Upper lobe of left lung (tissue), 6 donors: ENCODE measurements at regions not wholly inside any gene's neighbourhood (a gene's known extent, or its start where the extent isn't known, plus 50 kb on each side); places are given as distances from the start of the nearest gene placed in this dataset.

Experiments used
- ATAC-seq, 2 donors: fragments of 200-7000 bp; cut with Tn5 transposase; one replicate each; pipeline ENCODE4 v1.9.1; 2022; ENCODE audit warnings: mild to moderate bottlenecking in 2 of 2, moderate library complexity in 2 of 2; ENCODE audit not compliant: low FRiP score in 2 of 2
- DNase-seq, 2 donors: peaks; one replicate each; pipeline ENCODE4 v3.0.0-alpha.2; 2019 to 2020
- H3K27ac ChIP-seq, 4 donors: fragments of 200-600 bp; sonication (generic); one replicate each; pipeline ENCODE4 v1.5.1; 2016 to 2019
- H3K27me3 ChIP-seq, 4 donors: fragments of 200-600 bp; sonication (generic); one replicate each; pipeline ENCODE4 v1.5.1; 2017 to 2019
- H3K36me3 ChIP-seq, 4 donors: fragments of 200-600 bp; sonication (generic); one replicate each; pipeline ENCODE4 v1.5.1; 2016 to 2019
- H3K4me1 ChIP-seq, 4 donors: fragments of 200-600 bp; sonication (generic); one replicate each; pipeline ENCODE4 v1.5.1; 2018 to 2019
- H3K4me3 ChIP-seq, 4 donors: fragments of 200-600 bp; sonication (generic); one replicate each; pipeline ENCODE4 v1.5.1; 2017 to 2019; ENCODE audit warnings: mild to moderate bottlenecking in 2 of 4, moderate library complexity in 1 of 4
- H3K9me3 ChIP-seq, 4 donors: fragments of 200-600 bp; sonication (generic); one replicate each; pipeline ENCODE4 v1.5.1; 2018 to 2019
- EP300 ChIP-seq, 4 donors: sonication (generic); formaldehyde crosslinking; IDR thresholded peaks; one replicate each; pipeline ENCODE4 v1.5.1; 2017; ENCODE audit warnings: antibody characterized with exemption in 4 of 4, control low read depth in 2 of 4
- POLR2A ChIP-seq, 4 donors: fragments of 450-650 bp; IDR thresholded peaks; one replicate each; pipeline ENCODE4 v1.5.1; 2016 to 2017; ENCODE audit warnings: antibody characterized with exemption in 4 of 4, mild to moderate bottlenecking in 2 of 4
- POLR2AphosphoS5 ChIP-seq, 2 donors: sonication (generic); formaldehyde crosslinking; IDR thresholded peaks; one replicate each; pipeline ENCODE4 v1.5.1; 2017; ENCODE audit warnings: antibody characterized with exemption in 2 of 2
- WGBS, 2 donors: methylation state at CpG; one replicate each; pipeline ENCODE4 v1.1.5; 2017 to 2018; 5-methylcytosine and 5-hydroxymethylcytosine counted together
- TF ChIP-seq, protein P1 (sequence below), 6 experiments: fragments of 450-650 bp in 4 of 6; fragments of 200-600 bp in 2 of 6; sonication (generic) in 2 of 6; IDR thresholded peaks; one replicate each; pipeline ENCODE4 v1.5.1; 2016 to 2019; ENCODE audit warnings: antibody characterized with exemption in 6 of 6
- donor health status: DM: no; HTN: no; CAD: no; lungs with moderate emphysema.
- donor health status: DM: no; HTN: yes; CAD: no; lungs with severe emphysema.

DNA sequence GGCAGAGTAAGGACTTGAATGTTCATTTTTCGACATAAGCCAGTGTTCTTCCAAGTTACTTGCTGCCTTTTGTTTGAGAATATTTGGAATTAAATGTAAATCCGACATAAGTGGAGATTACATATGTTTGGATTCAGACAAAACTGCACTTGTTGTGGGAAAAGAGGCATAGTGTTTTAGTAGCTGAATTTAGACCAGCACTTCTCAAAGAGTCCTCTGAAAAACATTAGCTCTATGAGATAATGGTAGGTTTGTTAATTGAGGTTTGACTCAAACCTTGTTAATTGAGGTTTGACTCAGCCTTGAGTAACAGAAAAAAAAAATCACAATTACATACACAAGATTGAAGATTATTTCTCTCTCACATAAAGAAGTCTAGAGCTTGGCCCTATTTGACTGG is 132.5 kb downstream of the NSUN3 start:
- H3K4me3 ChIP-seq = no peak overlapping the region
- no peak for DNase-seq

DNA sequence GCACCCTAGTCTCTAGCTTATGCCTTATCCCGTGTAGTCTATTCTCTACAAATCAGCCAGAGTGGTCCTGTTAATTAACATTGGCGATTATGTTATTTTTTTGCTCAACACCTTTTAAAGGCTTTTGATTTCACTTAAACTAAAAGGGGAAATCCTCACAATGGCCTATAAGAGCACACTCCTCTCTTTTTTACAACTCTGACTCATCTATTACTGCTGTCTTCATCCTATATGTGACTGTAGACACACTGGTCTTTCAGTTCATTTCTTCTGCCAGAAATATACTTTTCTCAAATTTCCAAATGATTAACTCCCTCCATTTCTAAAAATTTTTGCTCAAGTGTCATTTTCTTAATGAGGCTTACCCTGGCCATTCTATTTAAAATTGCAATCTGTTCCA is 143.4 kb downstream of the NSUN3 start:
- Histone ChIP-seq H3K4me1 (no peaks in the 10 kb centered on the region), H3K4me3 (no peak overlapping the region), H3K27me3 (no peaks in the 10 kb centered on the region), H3K27ac (no peak overlapping the region), H3K9me3 (no peaks in the 10 kb centered on the region), H3K36me3 (no peaks in the 10 kb centered on the region)
- DNase-seq (no peak), ATAC-seq (no peak)
- 91 to 93% methylated on average over 2 of the region's 2 CpGs for WGBS, 2 donors
- no peak for TF ChIP-seq POLR2A (IDR thresholded peaks at IDR 0.05)
- TF ChIP-seq, protein P1, sequence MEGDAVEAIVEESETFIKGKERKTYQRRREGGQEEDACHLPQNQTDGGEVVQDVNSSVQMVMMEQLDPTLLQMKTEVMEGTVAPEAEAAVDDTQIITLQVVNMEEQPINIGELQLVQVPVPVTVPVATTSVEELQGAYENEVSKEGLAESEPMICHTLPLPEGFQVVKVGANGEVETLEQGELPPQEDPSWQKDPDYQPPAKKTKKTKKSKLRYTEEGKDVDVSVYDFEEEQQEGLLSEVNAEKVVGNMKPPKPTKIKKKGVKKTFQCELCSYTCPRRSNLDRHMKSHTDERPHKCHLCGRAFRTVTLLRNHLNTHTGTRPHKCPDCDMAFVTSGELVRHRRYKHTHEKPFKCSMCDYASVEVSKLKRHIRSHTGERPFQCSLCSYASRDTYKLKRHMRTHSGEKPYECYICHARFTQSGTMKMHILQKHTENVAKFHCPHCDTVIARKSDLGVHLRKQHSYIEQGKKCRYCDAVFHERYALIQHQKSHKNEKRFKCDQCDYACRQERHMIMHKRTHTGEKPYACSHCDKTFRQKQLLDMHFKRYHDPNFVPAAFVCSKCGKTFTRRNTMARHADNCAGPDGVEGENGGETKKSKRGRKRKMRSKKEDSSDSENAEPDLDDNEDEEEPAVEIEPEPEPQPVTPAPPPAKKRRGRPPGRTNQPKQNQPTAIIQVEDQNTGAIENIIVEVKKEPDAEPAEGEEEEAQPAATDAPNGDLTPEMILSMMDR (IDR thresholded peaks at IDR 0.05) = no peak
- no peak for TF ChIP-seq EP300 (IDR thresholded peaks at IDR 0.05)

More for the DNA sequence above, 132.5 kb downstream of the NSUN3 start:
- no peak overlapping the region for H3K27ac ChIP-seq
- no peaks in the 10 kb centered on the region for H3K4me1 ChIP-seq
- no peaks in the 10 kb centered on the region for H3K36me3 ChIP-seq
- H3K9me3 ChIP-seq = no peaks in the 10 kb centered on the region
- ATAC-seq = no peak
- TF ChIP-seq, protein P1 (IDR thresholded peaks at IDR 0.05) = no peak
- TF ChIP-seq EP300 (IDR thresholded peaks at IDR 0.05) = no peak
- no peak for TF ChIP-seq POLR2A (IDR thresholded peaks at IDR 0.05)
- no peak for TF ChIP-seq POLR2AphosphoS5 (IDR thresholded peaks at IDR 0.05)
- H3K27me3 ChIP-seq = no peaks in the 10 kb centered on the region
- 79 to 81% methylated on average over 2 of the region's 2 CpGs for WGBS, 2 donors

DNA sequence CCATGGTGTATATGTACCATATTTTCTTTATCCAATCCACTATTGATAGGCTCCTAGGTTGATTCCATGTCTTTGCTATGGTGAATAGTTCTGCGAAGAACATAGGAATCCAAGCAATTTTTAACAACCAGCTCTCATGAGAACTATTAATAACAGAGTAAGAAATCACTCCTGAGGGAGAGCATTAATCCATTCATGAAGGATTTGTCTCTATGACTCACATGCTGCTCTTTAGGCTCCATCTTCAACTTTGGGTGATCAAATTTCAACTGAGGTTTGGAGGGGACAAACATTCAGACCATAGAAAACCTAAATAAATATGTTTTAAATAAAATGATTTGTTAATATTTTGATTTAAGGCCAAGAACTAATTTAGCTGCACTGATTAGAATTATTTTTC is 147.4 kb downstream of the NSUN3 start:
- Histone ChIP-seq H3K27ac (no peak overlapping the region), H3K9me3 (no peaks in the 10 kb centered on the region), H3K4me3 (no peak overlapping the region), H3K27me3 (no peaks in the 10 kb centered on the region), H3K36me3 (no peaks in the 10 kb centered on the region), H3K4me1 (no peaks in the 10 kb centered on the region)
- ATAC-seq (no peak), DNase-seq (no peak)
- TF ChIP-seq, protein P1 (IDR thresholded peaks at IDR 0.05) = no peak
- TF ChIP-seq EP300 (IDR thresholded peaks at IDR 0.05) (no peak), POLR2A (IDR thresholded peaks at IDR 0.05) (no peak), POLR2AphosphoS5 (IDR thresholded peaks at IDR 0.05) (no peak)
- WGBS, 2 donors = 92 to 96% methylated on average over 1 of the region's 1 CpG

DNA sequence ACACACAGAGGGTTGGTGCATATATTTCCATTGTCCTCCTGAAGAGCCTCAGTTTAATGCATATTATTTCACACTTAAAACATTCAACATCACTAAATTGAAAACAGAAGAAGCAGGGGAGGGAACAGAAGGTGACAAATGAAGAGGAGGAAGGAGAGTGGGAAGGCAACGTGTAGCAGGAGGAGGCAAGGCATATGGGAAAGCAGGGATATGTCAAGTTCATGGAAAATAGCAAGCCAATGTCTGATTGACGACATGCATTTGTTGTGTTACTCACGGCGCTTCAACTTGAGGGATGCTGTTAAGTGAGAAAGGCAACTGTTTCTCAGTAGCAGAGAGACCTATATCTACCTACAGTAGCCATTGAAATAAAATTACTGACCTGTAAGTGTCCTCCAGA is 154.5 kb downstream of the NSUN3 start:
- H3K9me3 ChIP-seq = no peaks in the 10 kb centered on the region
- H3K4me1 ChIP-seq = no peaks in the 10 kb centered on the region
- H3K36me3 ChIP-seq = no peaks in the 10 kb centered on the region
- H3K27ac ChIP-seq = no peak overlapping the region
- H3K27me3 ChIP-seq = no peaks in the 10 kb centered on the region
- WGBS, 2 donors = 68 to 79% methylated on average over 4 of the region's 4 CpGs
- DNase-seq = no peak
- H3K4me3 ChIP-seq = no peak overlapping the region
- ATAC-seq = no peak
- TF ChIP-seq POLR2AphosphoS5 (IDR thresholded peaks at IDR 0.05) (no peak), EP300 (IDR thresholded peaks at IDR 0.05) (no peak), POLR2A (IDR thresholded peaks at IDR 0.05) (no peak)
- TF ChIP-seq, protein P1 (IDR thresholded peaks at IDR 0.05) = no peak

DNA sequence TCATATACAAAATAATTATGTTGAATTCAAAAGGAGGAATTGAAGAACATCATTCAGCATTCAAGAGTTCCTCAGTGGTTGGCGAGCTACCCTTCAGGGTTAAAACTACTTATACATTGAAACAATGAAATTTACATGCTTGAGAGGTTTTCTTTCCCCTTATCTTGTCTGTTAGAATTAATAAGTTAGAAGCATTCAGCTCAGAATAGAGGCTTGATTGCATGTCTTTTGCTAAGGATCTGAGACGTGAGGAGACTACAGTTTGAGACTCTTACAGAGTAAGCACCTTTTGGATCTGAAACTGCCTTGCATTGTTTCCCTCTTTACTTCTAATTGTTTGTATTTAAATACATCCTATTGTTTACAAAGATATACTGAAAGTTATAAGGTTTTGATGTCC is 157.6 kb downstream of the NSUN3 start:
- H3K9me3 ChIP-seq = no peaks in the 10 kb centered on the region
- WGBS, 2 donors = 79 to 84% methylated on average over 2 of the region's 2 CpGs
- no peak for ATAC-seq

More for the DNA sequence above, 157.6 kb downstream of the NSUN3 start:
- H3K27ac ChIP-seq = no peak overlapping the region
- no peaks in the 10 kb centered on the region for H3K36me3 ChIP-seq
- DNase-seq = no peak
- no peaks in the 10 kb centered on the region for H3K4me1 ChIP-seq
- H3K27me3 ChIP-seq = no peaks in the 10 kb centered on the region
- no peak for TF ChIP-seq POLR2AphosphoS5 (IDR thresholded peaks at IDR 0.05)
- TF ChIP-seq POLR2A (IDR thresholded peaks at IDR 0.05) = no peak
- TF ChIP-seq EP300 (IDR thresholded peaks at IDR 0.05) = no peak
- TF ChIP-seq, protein P1 (IDR thresholded peaks at IDR 0.05) = no peak
- H3K4me3 ChIP-seq = no peak overlapping the region
